Stomach (tissue), 4 donors: ENCODE measurements at regions not wholly inside any gene's neighbourhood (a gene's known extent, or its start where the extent isn't known, plus 50 kb on each side); places are given as distances from the start of the nearest gene placed in this dataset.

Experiments used
- CTCF ChIP-seq, 7 experiments: fragments of 450-650 bp in 4 of 7; fragments of 200-600 bp in 3 of 7; sonication (generic) in 3 of 7; IDR thresholded peaks; one replicate each; pipeline ENCODE4 v1.5.1; 2016 to 2019; ENCODE audit warnings: antibody characterized with exemption in 7 of 7, control low read depth in 2 of 7, mild to moderate bottlenecking in 1 of 7
- EP300 ChIP-seq: sonication (generic); formaldehyde crosslinking; IDR thresholded peaks from one replicate; pipeline ENCODE4 v1.6.1; 2017; ENCODE audit warnings: antibody characterized with exemption
- POLR2AphosphoS5 ChIP-seq, 3 donors: sonication (generic); formaldehyde crosslinking; IDR thresholded peaks; one replicate each; pipeline ENCODE4 v1.6.1; 2016; ENCODE audit warnings: antibody characterized with exemption in 3 of 3

GRCh38 chr12:107271523-107271922 is 178.2 kb upstream of the CRY1 start:
- TF ChIP-seq EP300 (no peak), CTCF (IDR thresholded peaks at IDR 0.05) (no peak), POLR2AphosphoS5 (IDR thresholded peaks at IDR 0.05) (no peak)
